ENCODE measurements at regions not wholly inside any gene's neighbourhood (a gene's known extent, or its start where the extent isn't known, plus 50 kb on each side); places are given as distances from the start of the nearest gene placed in this dataset.

DNA sequence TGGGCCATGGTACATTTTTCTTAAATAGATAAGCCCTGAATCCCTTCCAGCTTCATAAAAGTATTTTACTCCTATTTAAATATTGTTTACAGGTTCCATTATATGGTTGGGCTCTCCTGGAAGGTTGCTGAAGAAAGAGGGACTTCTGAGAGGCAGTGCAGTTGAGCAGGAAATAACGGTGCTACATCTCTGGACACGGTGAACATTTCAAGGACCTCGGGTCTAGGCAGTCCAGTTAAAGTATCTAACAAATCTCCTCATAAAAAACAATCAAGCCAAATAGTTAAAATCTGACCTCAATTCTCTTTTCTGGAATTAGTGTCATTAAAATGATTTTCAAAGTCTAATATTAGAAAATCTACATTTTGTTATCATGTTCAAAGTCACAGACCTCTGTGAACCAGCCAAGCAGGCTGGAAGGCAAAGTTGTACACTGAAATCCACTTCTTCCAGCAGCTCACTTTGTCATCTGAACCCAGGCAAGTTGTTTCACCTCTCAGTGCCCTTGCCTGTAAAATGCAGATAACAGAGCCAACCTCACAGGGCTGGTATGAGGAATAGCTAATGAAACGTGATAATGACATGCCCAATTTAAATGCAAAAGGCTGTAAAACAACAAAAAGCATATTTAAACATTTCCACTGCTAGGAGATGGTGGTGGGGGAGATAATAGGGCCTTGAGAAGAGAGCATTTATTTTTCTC lies 267.0 kb upstream of the KLF3 start:
- TF ChIP-seq, protein P1, sequence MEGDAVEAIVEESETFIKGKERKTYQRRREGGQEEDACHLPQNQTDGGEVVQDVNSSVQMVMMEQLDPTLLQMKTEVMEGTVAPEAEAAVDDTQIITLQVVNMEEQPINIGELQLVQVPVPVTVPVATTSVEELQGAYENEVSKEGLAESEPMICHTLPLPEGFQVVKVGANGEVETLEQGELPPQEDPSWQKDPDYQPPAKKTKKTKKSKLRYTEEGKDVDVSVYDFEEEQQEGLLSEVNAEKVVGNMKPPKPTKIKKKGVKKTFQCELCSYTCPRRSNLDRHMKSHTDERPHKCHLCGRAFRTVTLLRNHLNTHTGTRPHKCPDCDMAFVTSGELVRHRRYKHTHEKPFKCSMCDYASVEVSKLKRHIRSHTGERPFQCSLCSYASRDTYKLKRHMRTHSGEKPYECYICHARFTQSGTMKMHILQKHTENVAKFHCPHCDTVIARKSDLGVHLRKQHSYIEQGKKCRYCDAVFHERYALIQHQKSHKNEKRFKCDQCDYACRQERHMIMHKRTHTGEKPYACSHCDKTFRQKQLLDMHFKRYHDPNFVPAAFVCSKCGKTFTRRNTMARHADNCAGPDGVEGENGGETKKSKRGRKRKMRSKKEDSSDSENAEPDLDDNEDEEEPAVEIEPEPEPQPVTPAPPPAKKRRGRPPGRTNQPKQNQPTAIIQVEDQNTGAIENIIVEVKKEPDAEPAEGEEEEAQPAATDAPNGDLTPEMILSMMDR (IDR thresholded peaks at IDR 0.05; ENCODE audit: insufficient read depth, low read length, poor library complexity, severe bottlenecking): no peak
- no peak for TF ChIP-seq EZH2phosphoT487 (conservative IDR thresholded peaks at IDR 0.05; ENCODE audit: low read length)

Measured in SU-DHL-6 (cell line).